ENCODE measurements at regions not wholly inside any gene's neighbourhood (a gene's known extent, or its start where the extent isn't known, plus 50 kb on each side); places are given as distances from the start of the nearest gene placed in this dataset.
"Not testable (repeated sequence)": the region's sequence is repeated elsewhere in the genome, so short reads cannot be mapped to it uniquely, and the experiment has no call there.

DNA sequence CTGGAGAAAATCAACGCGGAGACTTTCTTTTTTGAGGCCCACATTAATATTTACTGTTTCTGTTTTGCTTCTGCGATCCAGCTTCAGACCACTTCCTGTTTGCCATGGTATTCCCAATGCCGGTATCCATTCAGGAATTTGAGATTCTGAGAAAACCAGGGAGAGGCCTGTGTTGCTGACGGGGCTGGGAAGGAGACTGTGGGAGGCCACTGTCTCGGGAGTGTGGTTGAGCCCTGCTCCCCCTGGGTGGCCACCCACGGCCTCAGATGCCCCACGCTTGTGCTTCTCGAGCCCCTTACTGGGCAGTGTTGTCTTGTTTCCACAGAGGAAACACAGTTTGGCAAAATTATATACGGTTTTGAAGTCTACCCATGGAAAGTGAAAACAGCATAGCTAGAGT is 403.6 kb upstream of the IRX2 start:
- no peak for DNase-seq (ENCODE audit: low read depth)

- DNase-seq (ENCODE audit: low read depth) = no peak
Measured at GRCh38 chr5:3153906-3154305, 402.4 kb upstream of the IRX2 start.

- no peak for DNase-seq (ENCODE audit: low read depth)
Measured at GRCh38 chr5:3153226-3153858, 401.9 kb upstream of the IRX2 start.

DNA sequence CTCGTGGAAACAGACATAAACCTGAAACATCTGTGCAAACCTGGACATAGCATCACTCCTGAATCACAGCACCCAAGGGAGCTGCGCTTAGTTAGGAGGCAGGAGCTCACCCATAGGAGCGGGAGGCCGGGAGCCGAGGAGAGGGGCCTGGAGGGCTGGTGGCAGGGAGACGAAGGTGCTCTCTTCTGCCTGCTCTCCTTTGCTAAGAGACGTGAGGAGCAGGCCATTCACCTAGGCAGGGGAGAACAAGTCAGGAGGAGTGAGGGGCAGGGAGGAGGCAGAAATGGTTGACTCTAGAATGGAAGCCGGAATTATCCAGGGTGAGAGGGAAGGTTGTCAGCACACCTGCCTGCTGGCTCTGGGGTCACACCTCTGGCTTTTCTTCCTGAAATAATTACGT is 398.4 kb upstream of the IRX2 start:
- no peak for DNase-seq (ENCODE audit: low read depth)

DNA sequence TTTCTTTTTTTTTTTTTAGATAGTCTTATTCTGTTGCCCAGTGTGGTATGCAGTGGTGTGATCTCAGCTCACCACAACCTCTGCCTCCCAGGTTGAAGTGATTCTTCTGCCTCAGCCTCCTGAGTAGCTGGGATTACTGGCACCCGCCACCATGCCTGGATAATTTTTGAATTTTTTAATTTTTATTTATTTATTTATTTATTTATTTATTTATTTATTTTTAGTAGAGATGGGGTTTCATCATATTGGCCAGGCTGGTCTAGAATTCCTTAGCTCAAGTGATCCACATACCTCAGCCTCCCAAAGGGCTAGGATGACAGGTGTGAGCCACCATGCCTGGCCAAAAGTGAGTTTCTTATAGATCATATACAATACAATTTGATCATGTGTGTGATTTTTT is 395.9 kb upstream of the IRX2 start:
- not testable (repeated sequence) for DNase-seq (ENCODE audit: low read depth)

DNA sequence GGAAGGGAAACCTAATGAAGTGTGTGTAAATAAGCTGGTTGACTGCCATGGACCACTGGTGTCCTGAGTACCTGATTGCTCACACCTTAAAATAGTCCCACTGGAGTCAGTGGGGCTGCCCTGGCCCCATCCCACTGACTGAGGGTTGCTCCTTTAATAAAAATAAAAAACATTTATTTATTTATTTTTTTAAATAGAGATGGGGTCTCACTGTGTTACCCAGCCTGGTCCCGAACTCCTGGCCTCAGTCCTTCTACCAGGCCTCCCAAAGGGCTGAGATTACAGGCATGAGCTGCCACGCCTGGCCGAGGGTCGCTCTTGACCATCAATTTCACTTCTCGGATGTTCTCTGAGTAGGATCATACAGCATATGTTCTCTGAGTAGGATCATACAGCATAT is 394.2 kb upstream of the IRX2 start:
- no peak for DNase-seq (ENCODE audit: low read depth)

- no peak for DNase-seq (ENCODE audit: low read depth)
Measured at GRCh38 chr5:3143382-3143781, 391.9 kb upstream of the IRX2 start.

DNA sequence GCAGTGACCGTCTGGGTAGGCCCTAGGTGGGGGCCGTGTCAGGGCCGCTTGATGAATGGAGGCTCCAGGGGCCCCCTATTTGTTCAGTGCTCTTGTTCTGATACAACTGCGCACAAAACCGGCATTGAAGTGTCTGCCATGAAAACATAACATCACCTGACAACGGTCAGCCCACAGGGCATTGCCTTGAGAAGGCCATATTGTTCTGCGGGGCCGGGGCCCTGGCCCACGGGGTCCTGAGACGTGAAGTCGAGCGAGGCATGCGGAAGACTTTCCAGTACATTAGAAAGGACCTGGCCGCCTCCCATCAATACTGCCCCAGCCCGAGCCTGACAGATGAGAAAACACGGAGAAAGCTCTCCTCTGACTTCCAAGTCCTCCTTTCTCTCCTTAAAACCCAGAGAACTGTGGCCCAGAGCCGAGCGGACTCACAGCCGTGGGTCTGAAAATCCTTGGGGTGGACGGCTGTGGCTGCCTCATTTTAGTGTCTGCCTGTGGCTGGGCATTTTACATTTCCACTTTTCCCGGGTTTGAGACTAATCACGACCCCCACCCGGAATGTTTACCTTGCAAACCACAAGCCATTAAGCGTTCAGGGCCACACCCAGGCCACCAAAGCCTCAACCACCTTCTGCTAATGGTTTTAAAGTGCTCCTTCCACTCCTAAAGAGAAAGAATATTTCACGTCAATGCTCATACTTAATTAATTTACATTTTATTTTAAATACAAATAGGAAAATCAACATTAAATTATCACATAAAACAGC is 391.0 kb upstream of the IRX2 start:
- DNase-seq (ENCODE audit: low read depth) = no peak

DNA sequence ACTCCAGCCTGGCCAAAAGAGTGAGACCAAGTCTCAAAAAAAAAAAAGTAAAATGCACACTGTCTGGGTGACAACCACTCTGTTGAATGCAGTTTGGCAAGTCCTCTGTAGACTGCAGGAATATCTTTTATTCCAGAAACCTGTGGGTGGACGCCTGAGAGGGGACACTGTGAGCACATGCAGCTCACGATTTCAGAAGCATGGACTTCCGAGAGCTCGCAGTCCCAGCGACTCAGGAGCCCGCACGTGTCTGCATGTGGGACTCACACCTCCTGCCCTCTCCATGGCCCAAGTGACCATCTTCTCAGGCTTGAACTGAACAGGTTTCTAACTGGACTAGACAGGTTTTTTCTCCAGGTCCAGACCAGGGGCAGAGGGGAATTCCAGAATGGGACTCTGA is 388.6 kb upstream of the IRX2 start:
- no peak for DNase-seq (ENCODE audit: low read depth)

DNA sequence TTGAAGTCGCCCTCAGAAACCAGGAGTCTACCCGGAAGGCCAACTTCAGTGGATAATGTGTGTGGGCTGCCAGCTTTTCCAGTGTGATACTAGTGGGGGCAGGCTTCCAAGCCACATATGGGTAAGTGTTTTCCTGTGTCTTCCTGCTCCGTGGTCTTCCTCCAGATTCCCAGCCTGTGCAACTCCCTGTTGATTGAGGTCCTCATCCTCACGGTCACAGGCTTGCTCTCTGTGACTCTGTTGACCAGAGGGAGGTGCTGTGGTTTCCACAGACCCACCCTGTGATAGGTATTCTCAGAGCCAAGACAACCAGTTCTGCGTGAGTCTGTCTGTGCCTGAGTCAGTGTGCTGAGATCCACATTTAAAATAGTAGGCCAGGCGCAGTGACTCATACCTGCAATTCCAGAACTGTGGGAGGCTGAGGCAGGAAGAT is 388.0 kb upstream of the IRX2 start:
- no peak for DNase-seq (ENCODE audit: low read depth)

DNA sequence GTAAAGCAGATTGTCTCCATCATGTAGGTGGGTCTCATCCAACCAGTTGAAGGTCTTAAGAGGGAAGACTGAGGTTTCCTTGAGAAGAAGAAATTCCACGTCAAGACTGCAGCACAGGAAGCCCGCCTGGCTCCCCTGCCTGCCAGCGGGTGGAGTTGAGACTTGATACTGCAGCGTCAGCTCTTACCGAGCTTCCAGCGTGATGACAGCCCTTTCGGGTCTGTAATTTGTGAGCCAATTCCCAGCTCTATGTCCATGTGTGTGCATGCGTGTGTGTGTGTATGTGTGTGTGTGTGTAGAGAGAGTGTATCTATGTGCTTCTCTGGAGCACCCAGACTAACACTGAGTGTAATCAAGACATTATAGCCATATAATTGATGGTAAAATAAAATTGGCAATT is 379.7 kb upstream of the IRX2 start:
- DNase-seq (ENCODE audit: low read depth) = no peak

GRCh38 chr5:3129252-3129651 is 377.8 kb upstream of the IRX2 start:
- no peak for DNase-seq (ENCODE audit: low read depth)

GRCh38 chr5:3127423-3127911 is 376.0 kb upstream of the IRX2 start:
- no peak for DNase-seq (ENCODE audit: low read depth)

- no peak for DNase-seq (ENCODE audit: low read depth)
Measured at GRCh38 chr5:3126639-3127038, 375.2 kb upstream of the IRX2 start.

- no peak for DNase-seq (ENCODE audit: low read depth)
Measured at GRCh38 chr5:3124410-3124809, 372.9 kb upstream of the IRX2 start.

DNA sequence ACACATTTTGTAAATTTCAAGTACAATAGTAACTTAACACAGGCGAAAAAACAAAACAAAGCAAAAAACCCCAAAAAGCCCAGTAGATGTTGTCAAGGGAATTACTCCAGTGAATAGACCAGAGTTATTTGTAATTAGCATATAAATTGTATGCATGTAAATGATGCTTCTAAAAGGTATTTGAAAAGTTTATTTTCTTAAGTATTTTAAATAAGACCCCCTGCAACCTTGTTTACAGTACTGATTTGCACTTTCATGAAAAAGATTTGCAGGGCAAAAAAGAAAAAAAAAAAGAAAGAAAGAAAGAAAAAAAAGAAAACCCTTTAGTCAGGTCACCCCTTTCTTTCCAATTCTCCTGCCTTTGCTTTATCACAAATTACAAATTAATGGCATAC is 372.3 kb upstream of the IRX2 start:
- DNase-seq (ENCODE audit: low read depth) = no peak

DNA sequence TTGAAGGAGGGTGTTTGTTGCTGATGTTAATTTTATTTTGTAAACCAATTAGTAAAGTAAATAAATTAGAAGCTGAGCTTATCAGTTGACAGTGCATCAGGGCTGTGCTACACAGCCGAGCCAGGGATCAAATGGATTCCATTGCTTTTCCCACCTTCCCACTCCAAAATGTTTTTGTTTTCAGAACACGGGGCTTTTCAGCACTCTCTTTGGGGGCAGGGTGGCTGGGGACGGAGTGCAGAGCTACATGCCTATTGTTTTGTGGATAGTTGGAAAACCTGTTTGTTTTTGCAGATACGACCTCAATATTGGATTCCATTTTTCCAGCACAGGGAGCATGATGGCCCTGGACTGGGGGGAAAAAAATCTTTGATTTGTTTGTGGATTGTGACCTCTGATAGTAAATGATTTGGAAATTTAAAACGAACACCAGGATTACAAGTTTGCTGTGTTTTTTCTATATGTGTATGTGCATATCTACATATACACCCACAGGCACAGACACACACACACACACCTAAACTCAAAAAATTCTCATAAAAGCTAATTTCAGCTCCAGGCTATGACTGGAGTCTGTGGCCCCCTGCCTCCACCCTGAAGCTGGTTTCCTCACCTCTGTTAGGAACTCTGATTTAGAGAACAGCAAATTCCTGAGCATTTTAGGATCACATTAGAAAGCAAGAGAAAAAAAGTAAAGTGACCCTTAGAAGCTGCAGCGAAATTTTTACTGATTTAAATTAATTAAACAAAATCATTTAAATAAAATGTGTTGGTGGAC is 371.7 kb upstream of the IRX2 start:
- no peak for DNase-seq (ENCODE audit: low read depth)

- DNase-seq (ENCODE audit: low read depth) = no peak
Measured at GRCh38 chr5:3122216-3122615, 370.7 kb upstream of the IRX2 start.

DNA sequence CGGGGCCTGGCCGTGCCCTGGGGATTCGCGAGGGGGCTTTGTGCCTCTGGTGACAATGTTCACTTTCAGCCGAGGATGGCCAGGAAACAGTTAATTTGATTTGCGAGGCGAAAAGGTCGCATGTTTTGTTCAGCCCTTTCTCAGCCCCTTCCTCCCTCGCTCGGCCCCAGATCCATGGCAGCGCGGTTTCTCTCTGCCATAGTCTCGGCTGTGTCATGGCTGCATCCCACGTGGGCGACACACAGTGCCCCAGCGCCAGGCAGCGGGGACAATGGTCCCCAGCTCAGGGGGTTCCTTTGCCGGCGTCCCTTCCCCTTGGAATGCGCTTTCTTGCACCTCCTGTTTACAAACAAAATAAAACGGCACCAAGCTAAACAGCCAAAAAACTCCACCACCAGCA is 370.3 kb upstream of the IRX2 start:
- no peak for DNase-seq (ENCODE audit: low read depth)

DNA sequence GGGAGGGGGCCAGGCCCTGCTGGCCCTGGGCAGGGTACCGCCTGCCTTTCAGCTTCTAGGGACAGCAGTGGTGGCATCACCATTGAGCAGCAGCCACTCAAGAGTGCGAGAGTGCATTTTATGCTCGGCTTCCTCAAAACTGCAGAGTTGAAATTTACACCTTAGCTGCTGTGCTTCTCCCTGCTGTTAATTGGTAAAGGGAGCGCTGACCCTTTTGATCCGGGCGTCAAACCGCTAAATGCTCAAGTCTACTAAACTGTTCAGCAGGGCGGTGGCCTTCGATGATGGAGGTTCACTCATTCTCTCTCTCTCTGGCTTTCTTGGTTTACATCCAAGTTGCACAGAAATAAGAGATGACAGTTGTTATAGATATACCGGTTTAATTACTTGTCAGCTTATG is 368.6 kb upstream of the IRX2 start:
- no peak for DNase-seq (ENCODE audit: low read depth)

DNA sequence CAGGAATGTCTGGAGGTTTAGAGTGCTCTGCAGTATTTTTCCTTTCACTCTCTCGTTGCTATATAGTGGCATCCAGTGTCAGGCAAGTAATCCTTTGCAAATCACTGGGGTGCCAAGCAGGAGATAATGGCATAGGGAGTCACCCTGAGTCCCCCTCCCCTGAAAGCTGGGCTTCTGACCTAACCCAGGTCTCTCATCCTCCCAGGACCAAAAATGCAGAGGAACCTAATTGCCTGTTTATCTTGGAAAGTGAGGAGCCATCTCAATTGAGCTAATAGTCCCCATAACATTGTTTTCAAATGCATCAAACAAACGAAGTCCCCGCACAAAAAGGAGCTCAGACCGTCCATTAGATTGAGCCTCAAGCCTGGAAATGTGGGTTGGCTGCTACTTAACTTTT is 368.0 kb upstream of the IRX2 start:
- DNase-seq (ENCODE audit: low read depth) = no peak

GRCh38 chr5:3118340-3118739 is 366.9 kb upstream of the IRX2 start:
- DNase-seq (ENCODE audit: low read depth) = no peak

All from myocyte (in vitro differentiated cells).